ENCODE measurements at regions not wholly inside any gene's neighbourhood (a gene's known extent, or its start where the extent isn't known, plus 50 kb on each side); places are given as distances from the start of the nearest gene placed in this dataset.

DNA sequence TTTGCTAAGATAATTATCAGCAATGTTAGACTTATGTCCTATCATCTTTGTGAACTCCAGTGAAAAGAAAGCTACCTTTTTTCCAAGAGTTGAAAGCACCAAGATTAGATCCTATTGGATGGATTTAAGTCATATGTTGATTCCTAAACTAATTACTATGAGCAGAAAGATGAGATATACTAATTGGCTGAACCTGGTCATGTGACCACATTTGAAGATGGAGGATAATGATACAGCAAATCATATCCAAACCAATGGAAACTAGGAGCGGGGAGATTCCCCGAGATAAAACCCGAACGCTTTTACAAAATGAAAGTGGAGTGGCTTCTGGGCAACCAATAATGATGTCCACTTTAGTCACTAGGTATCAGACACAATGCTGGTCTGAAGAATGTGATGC lies 1060.2 kb upstream of the EEF2KMT start:
- no peak for TF ChIP-seq EZH2 (IDR thresholded peaks at IDR 0.05; ENCODE audit: low read length)
- TF ChIP-seq, protein P1, sequence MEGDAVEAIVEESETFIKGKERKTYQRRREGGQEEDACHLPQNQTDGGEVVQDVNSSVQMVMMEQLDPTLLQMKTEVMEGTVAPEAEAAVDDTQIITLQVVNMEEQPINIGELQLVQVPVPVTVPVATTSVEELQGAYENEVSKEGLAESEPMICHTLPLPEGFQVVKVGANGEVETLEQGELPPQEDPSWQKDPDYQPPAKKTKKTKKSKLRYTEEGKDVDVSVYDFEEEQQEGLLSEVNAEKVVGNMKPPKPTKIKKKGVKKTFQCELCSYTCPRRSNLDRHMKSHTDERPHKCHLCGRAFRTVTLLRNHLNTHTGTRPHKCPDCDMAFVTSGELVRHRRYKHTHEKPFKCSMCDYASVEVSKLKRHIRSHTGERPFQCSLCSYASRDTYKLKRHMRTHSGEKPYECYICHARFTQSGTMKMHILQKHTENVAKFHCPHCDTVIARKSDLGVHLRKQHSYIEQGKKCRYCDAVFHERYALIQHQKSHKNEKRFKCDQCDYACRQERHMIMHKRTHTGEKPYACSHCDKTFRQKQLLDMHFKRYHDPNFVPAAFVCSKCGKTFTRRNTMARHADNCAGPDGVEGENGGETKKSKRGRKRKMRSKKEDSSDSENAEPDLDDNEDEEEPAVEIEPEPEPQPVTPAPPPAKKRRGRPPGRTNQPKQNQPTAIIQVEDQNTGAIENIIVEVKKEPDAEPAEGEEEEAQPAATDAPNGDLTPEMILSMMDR (optimal IDR thresholded peaks at IDR 0.05 in 1 of 3, IDR thresholded peaks at IDR 0.05 in 1 of 3, conservative IDR thresholded peaks at IDR 0.05 in 1 of 3; ENCODE audit: extremely low read depth in 1 of 3, insufficient read depth in 2 of 3, low read length in 3 of 3) = no peak

All from keratinocyte (primary cell).